T-helper 17 cell (primary cell): ENCODE measurements at regions not wholly inside any gene's neighbourhood (a gene's known extent, or its start where the extent isn't known, plus 50 kb on each side); places are given as distances from the start of the nearest gene placed in this dataset.

Source experiments
- ATAC-seq: fragments of 150-1000 bp; cut with Tn5 transposase; 2 replicates; pipeline ENCODE4 v1.10.0; 2021; ENCODE audit warnings: mild to moderate bottlenecking, moderate library complexity
- DNase-seq, 3 donors: peaks; one replicate each; pipeline versions ENCODE4 v3.0.0 to v3.0.0-alpha.2; 2020 to 2021
- H3K9me3 ChIP-seq: one replicate; pipeline ENCODE4 v1.7.0; 2013; ENCODE audit warnings: low read length, mild to moderate bottlenecking; ENCODE audit not compliant: control insufficient read depth, poor library complexity, severe bottlenecking
- H3K27ac Mint-ChIP-seq: one replicate; pipeline ENCODE4 v1.8.0; 2022; ENCODE audit warnings: mild to moderate bottlenecking, moderate library complexity, mixed read lengths
- H3K27me3 Mint-ChIP-seq: one replicate; pipeline ENCODE4 v1.8.0; 2022; ENCODE audit warnings: mixed read lengths
- H3K36me3 Mint-ChIP-seq: one replicate; pipeline ENCODE4 v1.8.0; 2022; ENCODE audit warnings: low read depth, mixed read lengths
- H3K4me1 Mint-ChIP-seq: one replicate; pipeline ENCODE4 v1.8.0; 2022; ENCODE audit warnings: mild to moderate bottlenecking, mixed read lengths
- H3K4me3 Mint-ChIP-seq: one replicate; pipeline ENCODE4 v1.8.0; 2022; ENCODE audit warnings: mild to moderate bottlenecking, moderate library complexity, mixed read lengths

GRCh38 chr1:96290033-96290432 lies 431.6 kb upstream of the PTBP2 start:
- Mint-ChIP-seq H3K4me1 (no peaks in the 10 kb centered on the region), H3K4me3 (no peak overlapping the region), H3K27ac (no peak overlapping the region), H3K27me3 (no peaks in the 10 kb centered on the region), H3K36me3 (no peaks in the 10 kb centered on the region)
- ATAC-seq (no peak), DNase-seq (no peak)
- no peaks in the 10 kb centered on the region for H3K9me3 ChIP-seq

DNA sequence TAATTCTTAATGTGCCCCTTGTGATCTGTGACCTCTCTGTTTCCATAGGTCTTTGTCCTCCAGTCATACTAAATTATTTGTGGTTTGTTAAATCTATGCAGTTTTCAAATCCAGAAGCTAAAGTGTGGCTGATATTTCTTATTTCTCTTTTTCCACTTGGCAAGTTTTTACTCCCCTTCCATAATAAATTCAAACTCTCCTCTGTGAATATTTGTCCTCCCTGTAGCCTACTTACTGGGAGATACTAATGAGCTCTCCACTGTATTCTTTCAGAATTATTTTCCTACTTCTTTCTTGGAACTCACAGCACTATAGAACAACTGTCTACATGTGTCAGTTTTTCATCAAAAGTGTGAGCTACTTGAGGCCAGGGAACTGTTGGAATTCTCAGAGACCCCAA lies 430.8 kb upstream of the PTBP2 start:
- Mint-ChIP-seq H3K27ac (no peak overlapping the region), H3K27me3 (no peaks in the 10 kb centered on the region), H3K4me3 (no peak overlapping the region), H3K36me3 (no peaks in the 10 kb centered on the region), H3K4me1 (no peaks in the 10 kb centered on the region)
- no peak for DNase-seq
- no peak for ATAC-seq
- no peaks in the 10 kb centered on the region for H3K9me3 ChIP-seq

- Mint-ChIP-seq H3K4me1 (no peaks in the 10 kb centered on the region), H3K36me3 (no peaks in the 10 kb centered on the region), H3K27me3 (no peaks in the 10 kb centered on the region), H3K4me3 (no peak overlapping the region), H3K27ac (no peak overlapping the region)
- no peaks in the 10 kb centered on the region for H3K9me3 ChIP-seq
- ATAC-seq (no peak), DNase-seq (no peak)
These were observed 430.1 kb upstream of the PTBP2 start for GRCh38 chr1:96291468-96291867.

- no peak overlapping the region for H3K27ac Mint-ChIP-seq
- H3K4me1 Mint-ChIP-seq: no peaks in the 10 kb centered on the region
- DNase-seq (no peak), ATAC-seq (no peak)
- no peak overlapping the region for H3K4me3 Mint-ChIP-seq
- no peaks in the 10 kb centered on the region for H3K9me3 ChIP-seq
- no peaks in the 10 kb centered on the region for H3K36me3 Mint-ChIP-seq
- H3K27me3 Mint-ChIP-seq: no peaks in the 10 kb centered on the region
These were observed 429.4 kb upstream of the PTBP2 start for GRCh38 chr1:96292141-96292540.

DNA sequence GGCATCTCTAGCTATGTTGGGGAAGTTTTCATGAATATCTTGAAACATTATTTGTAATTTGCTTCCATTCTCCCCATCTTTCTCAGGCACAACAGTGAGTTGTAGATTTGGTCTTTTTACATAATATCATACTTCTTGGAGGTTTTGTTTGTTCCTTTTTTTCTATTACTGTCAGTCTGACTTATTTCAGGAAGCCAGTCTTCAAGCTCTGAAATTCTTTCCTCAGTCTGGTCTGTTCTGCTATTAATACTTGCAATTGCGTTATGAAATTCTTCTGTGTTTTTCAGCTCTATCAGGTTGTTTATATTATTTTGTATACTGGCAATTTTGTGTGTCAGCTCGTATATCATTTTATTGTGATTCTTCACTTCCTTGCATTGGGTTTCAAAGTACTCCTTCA lies 424.6 kb upstream of the PTBP2 start:
- ATAC-seq (no peak), DNase-seq (no peak)
- Mint-ChIP-seq H3K36me3 (no peaks in the 10 kb centered on the region), H3K27me3 (no peaks in the 10 kb centered on the region), H3K4me3 (no peak overlapping the region), H3K4me1 (no peaks in the 10 kb centered on the region), H3K27ac (no peak overlapping the region)
- H3K9me3 ChIP-seq: no peaks in the 10 kb centered on the region

- no peak overlapping the region for H3K27ac Mint-ChIP-seq
- no peak for ATAC-seq
- no peaks in the 10 kb centered on the region for H3K9me3 ChIP-seq
- H3K27me3 Mint-ChIP-seq: no peaks in the 10 kb centered on the region
- no peaks in the 10 kb centered on the region for H3K36me3 Mint-ChIP-seq
- no peak overlapping the region for H3K4me3 Mint-ChIP-seq
- H3K4me1 Mint-ChIP-seq: no peaks in the 10 kb centered on the region
- no peak for DNase-seq
These were observed 414.6 kb upstream of the PTBP2 start for GRCh38 chr1:96306809-96307560.

- DNase-seq: no peak
- H3K36me3 Mint-ChIP-seq: no peaks in the 10 kb centered on the region
- H3K4me3 Mint-ChIP-seq: no peak overlapping the region
- H3K27me3 Mint-ChIP-seq: no peaks in the 10 kb centered on the region
- no peak overlapping the region for H3K27ac Mint-ChIP-seq
- H3K4me1 Mint-ChIP-seq: no peaks in the 10 kb centered on the region
- ATAC-seq: no peak
- H3K9me3 ChIP-seq: no peaks in the 10 kb centered on the region
These were observed 413.3 kb upstream of the PTBP2 start for GRCh38 chr1:96308314-96308713.

DNA sequence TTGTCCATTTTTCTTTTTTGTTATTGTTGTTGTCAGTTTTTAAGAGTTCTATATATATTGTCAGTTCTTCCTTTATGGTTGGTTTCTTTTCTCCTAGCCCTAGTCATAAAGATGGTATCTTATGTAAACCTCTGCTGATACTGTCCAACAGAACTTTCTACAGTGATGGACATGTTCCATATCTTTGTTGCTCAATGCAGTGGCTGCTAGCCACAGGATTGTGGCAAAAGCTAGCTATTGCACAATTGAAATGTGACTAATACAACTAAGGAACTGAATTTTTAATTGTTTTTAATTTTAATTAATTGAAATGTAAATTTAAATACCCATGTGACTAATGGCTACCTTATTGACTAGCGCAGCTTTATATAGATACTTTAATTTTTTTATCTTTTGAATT lies 411.8 kb upstream of the PTBP2 start:
- Mint-ChIP-seq H3K36me3 (no peaks in the 10 kb centered on the region), H3K4me3 (no peak overlapping the region), H3K27me3 (no peaks in the 10 kb centered on the region), H3K4me1 (no peaks in the 10 kb centered on the region), H3K27ac (no peak overlapping the region)
- no peak for DNase-seq
- H3K9me3 ChIP-seq: no peaks in the 10 kb centered on the region
- ATAC-seq: no peak

DNA sequence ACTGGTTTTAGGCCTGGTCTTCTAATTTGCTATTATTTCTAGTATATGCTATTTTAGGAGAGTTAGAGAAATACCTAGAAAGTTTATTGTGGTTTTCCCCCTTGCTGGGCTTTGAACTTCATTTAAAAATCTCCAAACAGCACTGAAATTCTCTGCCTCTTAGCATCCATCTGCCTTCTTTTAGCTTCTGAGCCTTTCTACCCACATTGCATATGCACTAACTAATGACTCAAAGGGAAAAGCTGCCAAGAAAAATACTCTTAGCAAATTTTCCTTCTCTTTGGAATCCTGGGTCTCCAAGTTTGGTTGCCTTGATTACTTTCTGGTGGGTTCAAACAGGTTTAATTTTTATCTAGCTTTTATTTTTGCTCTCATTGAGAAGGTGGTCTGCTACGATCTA lies 408.4 kb upstream of the PTBP2 start:
- Mint-ChIP-seq H3K4me3 (no peak overlapping the region), H3K27me3 (no peaks in the 10 kb centered on the region), H3K4me1 (no peaks in the 10 kb centered on the region), H3K27ac (no peak overlapping the region), H3K36me3 (no peaks in the 10 kb centered on the region)
- no peaks in the 10 kb centered on the region for H3K9me3 ChIP-seq
- ATAC-seq: no peak
- no peak for DNase-seq

DNA sequence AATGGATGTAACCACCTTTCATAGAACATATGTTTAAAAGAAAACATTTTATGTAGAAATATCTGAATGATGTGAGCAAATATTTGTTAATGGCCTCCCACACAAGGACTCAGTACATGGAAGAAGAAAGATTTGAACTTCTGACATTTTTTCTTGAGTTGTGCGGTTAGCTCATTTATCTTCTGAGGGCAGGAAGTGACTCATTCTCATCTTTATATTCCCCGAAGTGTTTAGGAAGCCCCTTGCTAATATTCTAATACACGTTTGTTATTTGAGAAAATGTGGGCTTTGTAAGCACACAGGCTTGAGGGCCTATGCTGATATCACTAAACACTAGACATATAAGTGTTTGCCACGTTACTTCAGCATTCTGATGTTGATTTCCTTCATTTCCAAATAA lies 392.5 kb upstream of the PTBP2 start:
- DNase-seq: no peak
- Mint-ChIP-seq H3K27me3 (no peaks in the 10 kb centered on the region), H3K4me1 (no peaks in the 10 kb centered on the region), H3K4me3 (no peak overlapping the region), H3K36me3 (no peaks in the 10 kb centered on the region), H3K27ac (no peak overlapping the region)
- no peak for ATAC-seq
- H3K9me3 ChIP-seq: no peaks in the 10 kb centered on the region

- H3K9me3 ChIP-seq: no peaks in the 10 kb centered on the region
- no peak overlapping the region for H3K27ac Mint-ChIP-seq
- H3K4me1 Mint-ChIP-seq: no peaks in the 10 kb centered on the region
- no peak for DNase-seq
- ATAC-seq: no peak
- no peaks in the 10 kb centered on the region for H3K36me3 Mint-ChIP-seq
- H3K27me3 Mint-ChIP-seq: no peaks in the 10 kb centered on the region
- no peak overlapping the region for H3K4me3 Mint-ChIP-seq
These were observed 390.0 kb upstream of the PTBP2 start for GRCh38 chr1:96331596-96331995.

GRCh38 chr1:96333522-96334235 lies 387.9 kb upstream of the PTBP2 start:
- ATAC-seq (no peak), DNase-seq (no peak)
- Mint-ChIP-seq H3K36me3 (no peaks in the 10 kb centered on the region), H3K4me3 (no peak overlapping the region), H3K27ac (no peak overlapping the region), H3K27me3 (no peaks in the 10 kb centered on the region), H3K4me1 (no peaks in the 10 kb centered on the region)
- no peaks in the 10 kb centered on the region for H3K9me3 ChIP-seq

GRCh38 chr1:96334236-96334557 lies 387.4 kb upstream of the PTBP2 start:
- Mint-ChIP-seq H3K27me3 (no peaks in the 10 kb centered on the region), H3K4me3 (no peak overlapping the region), H3K36me3 (no peaks in the 10 kb centered on the region), H3K27ac (no peak overlapping the region), H3K4me1 (no peaks in the 10 kb centered on the region)
- no peaks in the 10 kb centered on the region for H3K9me3 ChIP-seq
- ATAC-seq (no peak), DNase-seq (no peak)

- H3K36me3 Mint-ChIP-seq: no peaks in the 10 kb centered on the region
- no peak for DNase-seq
- H3K4me3 Mint-ChIP-seq: no peak overlapping the region
- no peak overlapping the region for H3K27ac Mint-ChIP-seq
- H3K9me3 ChIP-seq: no peaks in the 10 kb centered on the region
- no peak for ATAC-seq
- no peaks in the 10 kb centered on the region for H3K27me3 Mint-ChIP-seq
- H3K4me1 Mint-ChIP-seq: no peaks in the 10 kb centered on the region
These were observed 383.0 kb upstream of the PTBP2 start for GRCh38 chr1:96338622-96339021.
